GM12874 (cell line): ENCODE measurements at regions not wholly inside any gene's neighbourhood (a gene's known extent, or its start where the extent isn't known, plus 50 kb on each side); places are given as distances from the start of the nearest gene placed in this dataset.

Experiments used
- CTCF ChIP-seq: IDR thresholded peaks from 2 replicates; pipeline ENCODE4 v1.5.1; 2011; ENCODE audit warnings: low read depth, mild to moderate bottlenecking, control low read depth, low read length, moderate library complexity; ENCODE audit not compliant: insufficient read depth

DNA sequence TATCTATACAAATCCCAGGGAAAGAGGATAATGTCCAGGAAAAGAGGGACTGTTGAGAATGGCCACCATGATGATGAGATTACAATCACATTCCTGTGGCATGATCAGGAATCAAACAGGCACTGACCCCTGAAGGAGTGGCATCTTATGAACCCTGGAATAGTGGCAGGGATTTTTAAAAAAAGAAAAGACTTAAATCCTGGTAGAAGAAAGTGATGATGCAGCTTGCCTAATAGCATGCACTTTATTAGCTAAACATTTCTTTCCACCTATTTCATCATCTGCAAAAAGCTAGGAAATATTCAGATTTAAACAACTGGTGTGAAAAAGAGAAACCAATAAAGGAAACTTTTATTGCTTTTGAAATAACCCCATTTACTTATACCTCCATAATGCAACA, 87.2 kb upstream of the FSHR start:
- TF ChIP-seq CTCF: no peak

DNA sequence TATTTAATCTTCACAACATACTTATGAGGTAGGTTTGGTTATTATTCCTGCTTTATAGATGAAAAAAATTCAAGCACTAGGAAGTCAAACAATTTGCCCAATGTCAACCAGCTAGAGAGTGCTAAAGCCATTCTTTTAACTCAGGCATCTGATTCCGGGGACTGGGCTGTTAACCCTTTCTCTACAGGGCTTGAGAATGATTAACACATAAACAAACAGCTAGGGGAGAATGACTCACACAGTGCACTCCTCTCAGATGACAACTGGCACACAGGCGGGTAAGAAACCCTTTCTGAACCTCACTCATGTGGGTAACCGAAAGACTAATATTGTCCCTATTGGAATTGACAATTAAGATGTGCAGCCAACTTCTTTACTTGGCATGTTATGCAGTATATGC, 86.3 kb upstream of the FSHR start:
- no peak for TF ChIP-seq CTCF

DNA sequence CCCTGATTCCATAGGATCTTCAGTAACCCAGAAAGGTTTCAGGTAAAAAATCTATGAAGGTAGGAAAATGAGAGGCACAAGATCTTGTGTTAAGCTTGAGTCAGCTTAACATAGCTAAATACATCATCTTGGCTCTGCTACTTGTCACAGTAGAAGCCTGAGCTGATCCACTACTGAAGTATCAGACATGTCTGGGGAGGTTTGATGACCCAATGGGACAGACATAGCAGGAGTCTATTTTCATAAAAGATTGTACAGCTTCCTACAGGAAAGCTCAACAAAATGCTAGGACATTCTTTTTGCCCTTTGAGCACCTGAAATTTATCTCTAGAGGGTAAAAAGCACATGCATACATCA, 84.3 kb upstream of the FSHR start:
- TF ChIP-seq CTCF: no peak

GRCh38 chr2:49237867-49238603, 83.7 kb upstream of the FSHR start:
- no peak for TF ChIP-seq CTCF

DNA sequence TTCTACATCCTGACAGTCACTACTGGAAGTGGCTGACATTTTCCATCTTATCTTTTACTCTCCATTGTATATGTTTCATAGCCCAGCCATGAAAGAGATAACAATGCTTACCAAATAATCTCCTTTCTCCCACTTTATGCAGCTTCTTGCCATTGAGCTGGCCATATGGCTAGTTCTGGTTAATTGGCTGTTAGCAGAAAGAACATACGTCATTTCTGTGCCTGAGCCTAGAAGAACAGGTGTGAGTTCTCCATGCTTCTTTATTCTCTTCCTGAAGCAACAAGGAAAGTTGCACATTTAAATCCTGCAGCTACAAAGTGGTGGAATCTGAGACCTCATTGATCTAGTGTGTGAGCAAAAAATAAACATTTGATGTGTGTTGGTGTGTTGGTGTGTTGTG, 82.0 kb upstream of the FSHR start:
- no peak for TF ChIP-seq CTCF

DNA sequence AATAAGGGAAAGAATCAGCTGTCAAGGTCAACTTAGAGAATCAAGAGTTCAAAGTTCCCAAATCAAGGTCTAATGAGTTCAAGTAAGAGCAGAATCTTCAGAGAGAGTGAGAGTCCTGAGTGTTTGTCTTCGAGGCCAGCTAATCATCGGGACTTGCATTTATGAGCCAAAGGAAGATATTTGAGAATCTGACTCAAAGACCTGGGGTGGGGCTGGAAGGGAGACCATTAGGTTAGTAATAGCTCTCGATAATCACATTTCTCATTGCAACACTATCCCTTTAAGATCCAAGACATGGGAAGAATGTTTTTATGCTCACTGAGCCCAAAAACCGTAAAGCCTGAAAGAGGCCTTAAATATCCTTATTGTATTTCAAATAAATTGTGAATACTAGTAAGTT, 72.0 kb upstream of the FSHR start:
- TF ChIP-seq CTCF: no peak

GRCh38 chr2:49225126-49225525, 70.8 kb upstream of the FSHR start:
- no peak for TF ChIP-seq CTCF
